Medulla oblongata (tissue), 1 donor: ENCODE measurements at regions not wholly inside any gene's neighbourhood (a gene's known extent, or its start where the extent isn't known, plus 50 kb on each side); places are given as distances from the start of the nearest gene placed in this dataset.
"Not testable (repeated sequence)": the region's sequence is repeated elsewhere in the genome, so short reads cannot be mapped to it uniquely, and the experiment has no call there.

Experiments
- DNase-seq: peaks from one replicate; pipeline ENCODE4 v3.0.0-alpha.2; 2015; ENCODE audit errors: extremely low spot score

- no peak for DNase-seq
These were observed 221.8 kb upstream of the TUT7 start for GRCh38 chr9:86575825-86576525.

DNA sequence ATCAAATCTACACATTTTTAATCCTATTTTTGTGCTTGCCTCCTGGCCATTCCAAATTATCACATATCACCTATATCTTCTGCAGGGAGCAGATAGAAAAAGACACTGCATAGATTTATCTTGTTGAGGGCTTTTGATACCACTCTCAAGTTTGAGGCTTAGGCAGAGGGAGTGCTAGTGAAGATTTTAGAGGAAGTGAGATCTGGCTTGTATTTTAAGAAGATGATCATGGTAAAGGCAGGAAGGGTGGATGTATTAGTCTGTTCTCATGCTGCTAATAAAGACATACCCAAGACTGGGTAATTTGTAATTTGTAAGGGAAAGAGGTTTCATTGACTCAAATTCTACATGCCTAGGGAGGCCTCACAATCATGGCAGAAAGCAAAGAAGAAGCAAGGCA, 220.9 kb upstream of the TUT7 start:
- no peak for DNase-seq

- no peak for DNase-seq
These were observed 219.7 kb upstream of the TUT7 start for GRCh38 chr9:86573886-86574285.

DNA sequence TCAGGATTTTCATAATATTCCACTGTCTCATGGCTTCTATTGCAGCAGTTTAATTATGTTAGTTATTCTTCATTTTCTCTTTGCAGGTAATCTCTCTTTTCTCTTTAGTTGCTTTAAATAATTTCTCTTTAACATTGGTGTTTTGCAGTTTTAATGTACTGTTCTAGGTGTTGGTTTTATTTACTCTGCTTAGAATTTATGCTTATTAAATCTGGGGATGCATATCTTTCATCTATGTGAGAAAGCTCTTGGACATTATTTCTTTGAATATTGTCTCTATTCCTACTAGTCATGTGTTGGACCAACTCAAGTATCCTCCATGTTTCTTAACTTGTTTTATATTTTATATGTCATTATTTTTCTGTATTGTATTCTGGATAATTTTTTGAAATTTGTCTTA, 218.7 kb upstream of the TUT7 start:
- DNase-seq, result no peak

DNA sequence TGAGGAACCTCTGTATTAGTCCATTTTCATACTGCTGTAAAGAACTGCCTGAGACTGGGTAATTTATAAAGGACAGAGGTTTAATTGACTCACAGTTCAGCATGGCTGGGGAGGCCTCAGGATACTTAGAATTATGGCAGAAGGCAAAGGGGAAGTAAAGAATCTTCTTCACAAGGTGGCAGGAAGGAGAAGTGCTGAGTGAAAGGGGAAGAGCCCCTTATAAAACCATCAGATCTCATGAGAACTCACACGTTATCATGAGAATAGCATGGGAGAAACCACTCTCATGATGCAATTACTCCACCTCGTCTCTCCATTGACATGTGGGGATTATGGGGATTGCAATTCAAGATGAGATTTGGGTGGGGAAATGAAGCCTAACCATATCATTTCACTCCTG, 211.4 kb upstream of the TUT7 start:
- not testable (repeated sequence) for DNase-seq

DNA sequence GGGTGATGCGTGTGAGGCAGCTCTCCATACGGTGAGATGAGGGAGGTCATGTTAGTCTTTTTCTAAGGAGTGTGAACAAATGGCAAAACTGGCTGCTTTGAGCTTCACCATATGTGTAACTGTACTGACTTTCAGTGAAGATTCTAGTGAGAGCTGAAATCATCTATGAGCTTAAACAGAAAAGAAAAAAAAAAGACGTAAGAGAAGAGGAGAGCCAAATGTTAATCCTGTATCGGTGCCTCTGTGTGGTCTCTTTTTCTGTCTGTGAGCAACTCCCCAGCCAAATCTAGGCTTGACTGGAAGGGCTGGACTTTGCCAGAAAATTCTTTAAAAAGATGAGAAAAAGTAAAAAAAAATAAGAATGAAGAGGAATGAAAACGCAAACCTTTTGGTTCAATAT, 209.7 kb upstream of the TUT7 start:
- DNase-seq, result no peak

GRCh38 chr9:86563350-86563749, 209.1 kb upstream of the TUT7 start:
- DNase-seq, result no peak

DNA sequence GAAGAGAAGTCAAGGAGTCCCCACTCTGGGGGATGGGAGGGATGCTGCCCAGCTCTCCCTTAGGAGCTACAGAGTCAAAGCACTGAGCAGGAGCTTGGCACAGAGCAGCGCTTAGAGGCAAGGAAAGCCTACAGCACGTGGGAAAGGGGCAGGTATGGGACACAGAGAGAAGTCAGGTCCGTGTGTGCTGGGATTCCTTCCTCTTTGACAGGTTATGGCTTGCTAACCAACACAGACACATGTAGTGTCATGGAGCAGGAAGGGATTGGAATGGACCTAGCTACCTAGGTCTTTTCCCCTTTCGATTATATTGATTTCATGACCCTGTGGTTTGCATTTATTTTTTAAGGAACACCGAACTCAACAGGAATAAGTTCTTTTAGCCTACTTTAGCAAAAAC, 208.5 kb upstream of the TUT7 start:
- no peak for DNase-seq

GRCh38 chr9:86557918-86558317, 203.7 kb upstream of the TUT7 start:
- no peak for DNase-seq

DNA sequence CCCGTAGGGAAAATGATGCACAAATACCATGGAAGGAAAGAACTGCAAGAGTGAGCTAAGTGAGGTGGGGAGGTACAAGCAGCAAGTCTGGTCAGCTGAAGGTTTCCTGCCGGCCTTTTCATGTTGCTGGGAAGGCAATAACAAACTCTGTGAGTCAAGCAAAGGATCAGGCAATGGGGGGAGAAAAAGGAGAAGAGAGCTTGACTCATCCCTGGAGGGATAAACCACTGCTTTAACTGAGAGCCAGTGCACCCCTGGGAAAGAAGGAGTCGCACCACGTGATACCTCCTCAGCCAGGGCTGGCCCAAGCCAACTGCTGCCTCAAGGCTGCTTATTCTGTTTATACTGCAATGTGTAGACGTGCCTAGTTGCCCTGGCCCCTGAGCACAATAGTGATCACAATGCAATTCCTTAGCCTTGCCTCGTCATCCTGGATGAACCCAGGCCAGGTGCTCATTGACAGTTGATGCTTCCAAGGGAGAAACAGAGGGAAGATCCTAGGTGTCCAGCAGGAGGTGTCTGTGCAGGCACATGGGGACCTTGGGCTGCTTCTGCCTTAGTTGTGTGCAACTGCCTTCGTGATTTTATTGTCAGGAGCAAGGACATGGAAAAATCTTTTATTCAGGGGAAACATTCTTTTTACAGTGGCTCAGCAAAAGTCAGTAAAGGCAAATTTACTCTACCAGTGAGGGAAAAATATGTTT, 203.0 kb upstream of the TUT7 start:
- DNase-seq, result no peak

- DNase-seq, result no peak
These were observed 201.5 kb upstream of the TUT7 start for GRCh38 chr9:86555661-86556060.

DNA sequence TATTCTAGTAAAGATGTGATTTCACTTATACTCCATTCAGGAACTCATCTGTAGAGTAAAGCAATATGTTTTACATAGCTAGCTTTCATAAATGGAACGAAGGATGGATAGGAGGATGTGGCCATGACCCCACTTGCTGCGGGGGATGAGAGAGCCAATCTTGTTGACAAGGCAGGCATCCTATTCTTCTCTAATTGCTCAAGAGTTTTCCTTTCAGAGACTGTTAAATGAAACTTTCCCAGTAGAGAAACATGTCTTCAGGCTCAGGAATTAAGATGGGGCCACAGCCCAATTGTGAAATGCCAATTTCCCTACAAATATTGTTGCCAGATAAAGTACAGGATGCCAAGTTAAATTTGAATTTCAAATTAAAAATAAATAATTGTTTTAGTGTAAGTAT, 196.2 kb upstream of the TUT7 start:
- DNase-seq, result no peak

DNA sequence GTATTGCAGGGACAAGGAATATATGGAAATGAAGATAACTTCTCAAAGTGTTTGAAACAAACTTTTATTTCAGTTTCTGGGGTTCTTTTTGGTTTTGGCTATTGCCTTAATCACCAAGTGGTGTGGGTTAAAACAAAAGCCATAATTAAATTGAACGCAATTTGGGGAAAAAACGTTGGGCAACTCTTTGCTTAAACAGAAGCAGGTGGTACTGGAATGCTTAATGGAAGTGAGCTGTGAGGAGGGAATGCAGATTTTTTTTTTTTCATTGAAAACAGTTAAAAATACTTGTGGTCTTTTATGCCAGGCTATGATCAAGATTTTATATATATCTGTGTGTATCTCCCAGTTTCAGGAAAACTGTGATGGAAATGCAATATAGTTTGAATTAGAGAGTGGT, 195.7 kb upstream of the TUT7 start:
- no peak for DNase-seq

GRCh38 chr9:86549401-86549811, 195.2 kb upstream of the TUT7 start:
- DNase-seq, result no peak

- DNase-seq, result no peak
These were observed 194.0 kb upstream of the TUT7 start for GRCh38 chr9:86548220-86548619.

DNA sequence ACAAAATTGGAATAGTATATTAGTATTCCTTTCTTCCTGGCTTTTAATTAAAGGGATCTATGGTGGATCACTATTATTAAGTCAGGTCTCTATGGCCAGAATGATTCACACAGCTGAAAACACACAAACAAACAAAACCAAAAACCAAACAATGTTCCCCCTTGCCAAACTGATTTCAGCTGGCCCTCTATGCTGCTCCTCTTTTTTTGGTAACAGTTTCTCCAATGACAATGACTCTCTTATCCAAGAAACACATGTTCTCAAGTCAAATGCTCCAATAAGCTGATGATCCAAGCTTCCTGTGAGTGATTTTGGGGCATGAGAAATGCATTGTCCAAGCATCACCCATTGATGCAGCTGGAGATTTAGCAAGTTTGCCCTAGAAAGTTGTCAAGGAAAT, 193.4 kb upstream of the TUT7 start:
- no peak for DNase-seq

DNA sequence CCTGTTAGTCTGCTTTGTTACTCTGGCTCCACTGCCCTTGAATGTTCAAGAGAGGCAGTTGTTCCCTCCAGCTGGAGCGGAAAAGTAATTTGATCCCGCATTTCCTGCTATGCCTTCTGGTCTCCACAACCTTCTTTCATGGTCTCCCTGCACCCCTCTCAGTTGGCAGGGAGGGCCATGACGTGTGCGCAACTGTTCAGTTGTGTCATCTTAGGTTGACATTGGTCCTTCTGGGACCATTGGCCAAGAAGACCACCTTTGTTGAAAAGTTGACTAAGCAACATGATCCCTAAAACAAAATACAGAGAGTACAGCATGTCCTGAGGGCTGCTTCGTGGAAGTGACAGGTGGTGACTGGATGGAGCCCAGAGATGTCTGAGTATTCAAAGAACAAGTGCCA, 192.5 kb upstream of the TUT7 start:
- no peak for DNase-seq

DNA sequence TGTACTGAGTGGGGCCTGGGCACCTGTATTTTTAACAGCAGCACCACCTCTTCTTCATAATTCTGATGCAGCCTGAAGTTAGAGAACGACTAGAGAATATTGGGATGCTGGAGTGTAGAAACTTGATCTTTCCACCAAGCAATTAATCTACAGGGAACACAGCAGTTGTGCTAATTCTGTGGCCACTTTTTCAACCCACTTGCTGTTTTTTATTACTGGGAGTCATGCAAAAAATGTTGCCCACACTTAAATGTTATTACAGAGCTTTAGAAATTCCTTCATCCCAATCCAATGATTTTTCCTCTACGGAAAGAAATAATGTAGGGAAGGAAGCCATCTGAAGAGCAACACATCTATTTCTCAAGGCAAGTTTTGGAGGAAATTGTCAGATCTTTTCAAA, 190.9 kb upstream of the TUT7 start:
- DNase-seq, result no peak

DNA sequence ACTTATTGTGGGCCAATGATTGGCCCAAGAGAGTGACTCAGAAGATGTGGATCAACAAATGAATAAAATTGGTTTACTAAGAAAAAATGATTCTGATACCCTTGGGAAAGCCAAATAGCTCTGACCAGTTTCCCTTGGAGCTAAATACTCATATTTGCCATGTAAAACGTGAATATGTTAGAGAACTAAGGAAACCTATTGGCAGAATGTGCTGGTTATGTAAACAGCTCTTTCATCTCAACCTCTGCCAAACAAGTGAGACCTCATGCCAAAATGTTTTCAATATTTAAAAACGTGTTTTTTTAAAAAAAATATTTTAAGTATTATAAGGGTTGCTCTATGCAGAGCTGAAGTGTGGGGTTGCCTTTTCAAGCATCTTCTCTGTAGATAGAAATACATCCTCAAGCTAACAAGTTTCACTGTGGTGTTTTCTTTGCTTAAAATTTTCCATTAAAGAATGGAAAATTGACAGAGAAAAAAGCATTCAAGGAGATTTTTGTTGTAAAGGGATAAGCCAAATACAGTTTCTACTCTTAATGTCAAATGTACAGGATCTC, 186.9 kb upstream of the TUT7 start:
- DNase-seq, result no peak

DNA sequence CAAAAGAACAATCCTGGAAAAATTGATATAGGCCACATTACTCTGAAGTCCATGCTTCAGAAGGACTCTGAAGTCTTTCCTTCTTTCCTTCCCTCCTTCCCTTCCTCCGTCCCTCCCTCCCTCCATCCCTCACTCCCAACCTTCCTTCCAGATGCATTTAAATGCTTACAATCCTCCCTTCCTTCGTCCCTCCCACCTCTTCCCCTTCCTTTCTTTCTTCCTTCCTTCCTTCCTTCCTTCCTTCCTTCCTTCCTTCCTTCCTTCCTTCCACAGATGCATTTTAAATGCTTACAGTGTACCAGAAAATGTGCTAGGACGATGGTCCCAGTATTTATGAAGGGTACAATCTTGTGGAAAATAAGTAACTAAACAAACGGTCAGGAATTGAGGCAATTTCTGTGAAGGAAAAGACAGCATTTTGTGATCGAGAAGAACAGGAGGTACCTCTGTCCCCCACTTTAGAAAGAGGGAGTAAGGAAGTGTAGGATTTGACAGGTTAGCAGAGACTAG, 181.3 kb upstream of the TUT7 start:
- DNase-seq, result no peak

DNA sequence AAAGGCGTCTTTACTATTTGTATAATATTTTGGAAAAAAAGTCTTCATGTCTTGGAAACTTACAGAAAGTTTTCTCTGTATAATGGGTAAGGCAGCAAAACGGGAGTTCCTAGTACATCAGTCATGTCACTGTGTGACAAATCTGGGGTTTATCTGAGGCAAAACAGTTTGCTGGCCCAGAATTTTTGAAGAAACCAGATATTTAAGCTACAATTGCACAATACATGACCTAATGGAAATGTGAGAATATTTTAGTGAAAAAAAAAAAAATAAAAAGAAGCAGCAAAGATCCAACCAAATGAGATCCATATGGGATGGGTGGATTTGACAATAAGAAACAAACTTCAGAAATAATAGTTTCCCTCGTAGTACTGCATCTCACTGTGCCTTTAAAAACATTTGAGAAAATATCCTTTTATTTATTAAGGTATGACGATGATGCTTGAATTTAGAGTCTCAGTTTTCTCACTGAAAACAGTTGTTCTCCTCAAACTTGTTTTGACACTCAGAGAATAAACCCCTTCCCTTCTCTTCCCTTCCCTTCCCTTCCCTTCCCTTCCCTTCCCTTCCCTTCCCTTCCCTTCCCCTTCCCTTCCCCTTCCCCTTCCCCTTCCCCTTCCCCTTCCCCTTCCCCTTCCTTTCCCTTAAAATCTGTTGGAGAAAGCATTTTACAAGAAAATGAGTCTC, 180.5 kb upstream of the TUT7 start:
- no peak for DNase-seq

- no peak for DNase-seq
These were observed 177.9 kb upstream of the TUT7 start for GRCh38 chr9:86531971-86532640.
